HG03159 (cell line): ENCODE measurements at regions not wholly inside any gene's neighbourhood (a gene's known extent, or its start where the extent isn't known, plus 50 kb on each side); places are given as distances from the start of the nearest gene placed in this dataset.

Source experiments
- ATAC-seq: cut with Tn5 transposase; IDR thresholded peaks from one replicate; pipeline ENCODE4 v1.9.1; 2021; ENCODE audit warnings: mild to moderate bottlenecking, moderate library complexity; ENCODE audit not compliant: unreplicated experiment

DNA sequence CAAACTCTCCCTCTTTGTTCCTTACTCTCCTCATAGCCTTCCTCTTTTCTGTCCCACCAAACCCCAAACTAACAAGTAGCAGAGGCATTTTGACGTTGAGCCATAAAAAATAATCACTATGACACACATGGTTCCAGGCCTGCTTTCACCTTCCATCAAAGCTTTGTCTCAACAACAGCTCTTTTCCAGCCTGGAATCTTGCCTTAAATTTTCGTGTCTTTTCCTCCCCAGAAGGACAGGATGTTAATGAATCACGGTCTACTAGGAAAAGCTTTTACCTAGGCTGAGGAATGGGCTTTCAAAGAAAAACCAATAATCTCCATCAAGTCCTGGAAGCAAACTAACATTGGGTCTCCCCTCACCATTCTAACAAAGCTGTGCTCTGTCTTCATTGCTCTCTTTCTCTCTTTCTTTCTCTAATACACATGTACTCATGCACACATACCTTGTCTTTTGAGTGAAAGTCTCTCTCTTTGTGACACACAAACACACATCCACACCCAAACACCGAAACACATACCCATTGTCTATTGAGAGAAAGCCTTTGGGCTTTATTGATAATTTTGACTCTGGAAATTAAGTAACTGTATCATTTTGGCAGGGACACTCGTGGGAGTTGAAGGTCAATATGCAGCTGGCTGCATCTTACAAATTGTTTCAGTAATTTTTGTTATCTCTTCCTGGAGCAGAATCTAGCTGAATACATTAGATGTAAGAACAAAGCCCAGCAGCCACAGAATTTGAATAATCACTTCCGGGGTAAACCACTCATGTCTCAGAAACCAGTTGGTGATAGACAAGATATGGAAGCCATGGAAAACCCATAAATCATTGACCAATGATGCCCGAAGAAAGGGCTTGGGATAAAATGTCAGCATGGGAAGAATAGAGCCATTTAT, 107.4 kb upstream of the SLC4A7 start:
- peak; percentile 56 for ATAC-seq

DNA sequence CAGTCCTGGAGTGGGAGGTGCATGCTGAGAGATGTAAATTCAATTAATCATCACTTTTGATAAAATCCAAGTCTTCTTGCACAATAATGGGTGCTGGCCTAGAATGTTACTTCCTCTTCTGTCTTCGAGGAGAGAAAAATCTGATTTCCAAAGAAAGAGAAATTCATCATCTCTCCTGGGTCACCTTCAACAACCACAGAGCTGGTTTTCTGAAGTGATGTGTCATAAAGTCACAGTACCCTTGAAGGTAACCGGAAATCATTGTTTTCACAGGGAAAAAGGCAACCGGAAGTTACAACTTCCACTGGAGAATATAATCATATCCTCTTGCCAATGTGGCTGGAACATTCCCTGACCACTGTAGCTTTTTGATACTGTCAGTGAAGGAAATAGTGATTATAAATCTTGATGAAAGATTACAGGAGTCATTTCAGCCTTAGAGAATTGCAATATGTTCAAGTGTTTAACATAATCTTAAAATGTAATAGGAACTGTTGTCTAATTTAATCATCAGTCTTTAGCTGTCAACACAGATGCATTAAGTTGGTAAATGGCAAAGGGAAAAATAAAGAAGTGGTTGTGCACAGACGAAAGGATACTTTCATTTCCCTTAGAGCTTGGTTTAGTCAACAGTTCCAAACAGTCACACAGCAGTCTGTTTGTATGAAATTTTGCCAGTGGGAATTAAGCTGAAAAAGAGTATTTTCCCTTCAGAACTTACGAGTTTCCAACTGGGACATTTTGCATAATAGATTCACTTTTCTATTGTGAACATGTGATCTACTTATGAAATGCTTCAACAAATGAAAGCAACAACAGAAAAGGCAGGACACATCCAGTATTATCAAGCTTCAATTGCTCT, 106.5 kb upstream of the SLC4A7 start:
- no peak for ATAC-seq

DNA sequence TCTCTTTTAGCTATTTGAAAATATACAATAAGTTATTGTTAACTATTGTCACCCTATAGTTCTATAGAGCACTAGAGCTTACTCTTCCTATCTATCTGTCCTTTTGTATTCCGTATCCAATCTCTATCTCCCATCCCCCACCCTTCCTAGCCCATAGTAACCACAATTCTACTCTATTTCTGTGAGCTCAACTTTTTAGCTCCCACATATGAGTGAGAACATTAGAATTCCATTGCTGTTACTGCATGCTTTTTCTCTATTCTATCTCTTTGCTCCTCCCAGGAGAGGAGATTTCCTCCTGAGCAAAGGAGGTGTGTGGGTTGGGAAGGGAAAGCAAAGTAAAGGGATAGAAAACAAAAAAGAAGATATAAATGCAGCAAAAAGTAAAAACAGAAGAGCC, 105.6 kb upstream of the SLC4A7 start:
- no peak for ATAC-seq

DNA sequence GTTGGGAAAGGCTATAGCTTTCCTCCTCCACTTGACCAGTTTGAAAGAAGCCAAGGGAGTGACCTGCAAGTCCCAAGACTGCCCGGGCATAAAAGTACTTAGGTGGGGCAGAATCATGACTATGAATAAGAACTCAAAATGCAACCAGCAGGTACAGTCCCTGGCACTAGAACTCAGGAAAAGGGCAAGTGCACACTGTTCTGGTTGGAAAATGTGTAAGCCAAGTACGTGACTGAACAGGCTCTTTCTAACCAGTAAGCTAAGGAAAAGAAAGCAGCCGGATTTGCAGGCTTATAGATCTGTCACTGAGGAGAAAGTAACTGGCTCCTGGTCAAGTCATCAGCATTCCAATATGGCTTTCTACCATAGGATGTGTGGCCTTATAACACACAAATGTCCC, 101.2 kb upstream of the SLC4A7 start:
- no peak for ATAC-seq

DNA sequence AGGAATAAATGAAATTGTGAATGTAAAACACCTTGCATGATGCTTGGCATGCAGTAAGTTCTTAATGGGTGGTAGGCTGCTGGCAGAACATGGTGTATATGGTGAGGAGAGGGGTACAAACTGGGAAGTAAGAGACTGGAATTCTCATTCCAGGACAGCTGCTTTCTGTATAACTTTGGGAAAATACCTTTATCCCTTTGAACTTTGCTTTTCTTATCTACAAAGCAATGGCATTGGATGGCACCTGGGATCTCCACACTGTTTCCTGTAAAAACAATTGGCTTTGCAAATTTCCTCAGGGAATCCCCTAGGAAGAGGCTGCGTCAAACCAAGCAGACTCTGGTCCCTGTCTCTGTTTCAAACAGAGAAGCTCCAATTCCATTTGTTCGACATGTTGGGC, 100.7 kb upstream of the SLC4A7 start:
- no peak for ATAC-seq

DNA sequence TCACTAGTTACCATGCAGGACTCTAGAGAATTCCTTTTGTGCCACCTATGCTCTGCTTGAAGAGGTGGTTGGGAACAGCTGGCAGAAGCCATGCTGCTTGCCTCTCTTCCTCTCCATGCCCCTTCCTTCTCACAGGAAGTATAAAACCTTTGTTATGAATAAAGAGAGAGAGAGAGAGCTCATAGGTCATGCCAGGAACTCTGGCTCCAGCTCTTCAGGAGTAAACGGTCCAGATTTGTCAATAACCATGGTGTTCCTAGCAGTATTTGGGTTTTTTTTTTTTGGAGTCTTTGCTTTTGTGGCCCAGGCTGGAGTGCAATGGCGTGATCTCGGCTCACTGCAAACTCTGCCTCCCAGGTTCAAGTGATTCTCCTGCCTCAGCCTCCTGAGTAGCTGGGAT, 97.7 kb upstream of the SLC4A7 start:
- no peak for ATAC-seq

DNA sequence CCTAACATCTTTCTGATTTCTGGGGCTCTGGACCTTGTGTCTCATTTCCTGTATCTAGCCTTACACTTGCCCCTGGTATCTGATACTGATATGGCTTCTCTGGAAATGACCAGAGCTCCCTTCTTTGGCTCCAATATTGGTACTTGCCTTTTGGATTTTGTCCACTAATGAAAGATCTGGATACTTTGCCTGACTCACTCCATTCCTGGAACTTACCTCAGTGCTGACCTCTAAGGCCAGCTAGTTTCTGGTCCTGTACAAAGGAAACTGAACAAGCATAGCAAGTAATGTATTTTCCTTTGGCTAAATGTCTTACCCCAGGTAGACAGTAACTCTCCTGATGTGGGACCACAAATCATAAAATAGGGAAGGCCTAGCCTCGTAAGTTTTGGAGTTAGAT, 93.8 kb upstream of the SLC4A7 start:
- ATAC-seq = no peak

DNA sequence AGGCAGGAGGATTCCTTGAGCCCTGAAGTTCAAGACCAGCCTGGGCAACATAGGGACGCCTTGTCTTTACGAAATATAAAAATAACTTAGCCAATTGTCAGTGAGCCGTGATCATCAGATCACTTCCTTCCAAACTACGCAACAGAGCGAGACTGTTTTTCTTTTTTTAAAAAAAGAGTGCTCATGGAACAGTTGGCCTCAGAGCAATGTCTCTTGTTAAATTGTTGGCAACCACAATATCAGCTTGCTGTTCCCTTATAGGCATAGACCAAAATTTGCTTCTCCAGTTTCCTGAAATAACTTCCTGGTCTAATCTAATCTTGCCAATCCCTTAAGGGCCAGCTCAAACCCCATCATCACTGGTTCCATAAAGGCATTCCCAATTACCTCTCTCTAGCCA, 93.3 kb upstream of the SLC4A7 start:
- no peak for ATAC-seq

DNA sequence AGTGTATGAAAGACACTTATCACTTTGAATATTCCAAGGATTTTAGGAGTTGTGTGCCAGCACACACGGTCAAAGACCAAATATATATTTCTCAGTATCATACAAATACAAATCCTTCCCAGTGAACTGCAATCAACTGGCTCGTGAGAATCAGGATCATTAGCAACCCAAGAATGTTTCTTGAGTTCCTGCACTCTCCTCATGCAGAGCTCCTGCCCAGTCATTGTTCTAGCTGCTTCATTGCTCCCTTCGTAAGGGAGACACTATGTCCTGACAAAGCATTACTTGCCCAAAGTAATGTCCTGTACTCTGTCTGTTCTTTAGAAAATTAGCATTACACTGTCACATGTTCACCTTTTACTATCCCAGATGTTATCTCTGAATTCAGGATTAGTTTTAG, 92.0 kb upstream of the SLC4A7 start:
- ATAC-seq = no peak

DNA sequence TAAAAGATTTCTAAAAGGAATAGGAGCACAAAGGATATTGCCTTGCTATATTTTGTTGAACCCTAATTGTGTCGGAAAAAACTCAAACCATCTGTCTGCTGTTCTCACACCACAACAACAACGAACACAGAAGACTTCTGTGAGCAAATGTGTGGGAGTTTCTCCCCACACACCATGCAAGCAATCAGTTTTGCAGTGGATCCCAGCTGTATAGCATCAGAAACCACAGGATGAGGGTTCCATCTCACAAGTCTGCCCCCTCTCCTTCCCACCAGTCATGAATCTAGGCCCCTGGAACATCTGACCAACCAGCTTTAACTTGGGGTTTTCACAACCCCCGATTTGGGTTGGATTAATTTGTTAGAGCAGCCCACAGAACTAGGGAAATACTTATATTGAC, 91.3 kb upstream of the SLC4A7 start:
- ATAC-seq = no peak

DNA sequence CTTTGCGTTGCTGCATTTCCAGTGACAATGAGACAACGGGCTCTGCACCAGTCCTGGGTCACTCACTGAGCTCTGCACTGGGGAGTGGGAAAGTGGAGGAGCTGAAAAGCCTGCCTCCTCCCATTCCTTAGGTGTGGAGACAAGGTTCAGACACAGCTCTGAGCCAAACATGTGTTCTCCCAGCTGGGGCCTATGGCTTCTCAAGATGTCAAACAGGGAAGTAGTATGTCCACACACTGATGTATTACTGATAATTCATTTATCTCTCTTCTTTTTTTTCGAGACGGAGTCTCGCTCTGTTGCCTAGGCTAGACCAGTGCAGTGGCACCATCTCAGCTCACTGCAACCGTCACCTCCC, 90.2 kb upstream of the SLC4A7 start:
- ATAC-seq = no peak

DNA sequence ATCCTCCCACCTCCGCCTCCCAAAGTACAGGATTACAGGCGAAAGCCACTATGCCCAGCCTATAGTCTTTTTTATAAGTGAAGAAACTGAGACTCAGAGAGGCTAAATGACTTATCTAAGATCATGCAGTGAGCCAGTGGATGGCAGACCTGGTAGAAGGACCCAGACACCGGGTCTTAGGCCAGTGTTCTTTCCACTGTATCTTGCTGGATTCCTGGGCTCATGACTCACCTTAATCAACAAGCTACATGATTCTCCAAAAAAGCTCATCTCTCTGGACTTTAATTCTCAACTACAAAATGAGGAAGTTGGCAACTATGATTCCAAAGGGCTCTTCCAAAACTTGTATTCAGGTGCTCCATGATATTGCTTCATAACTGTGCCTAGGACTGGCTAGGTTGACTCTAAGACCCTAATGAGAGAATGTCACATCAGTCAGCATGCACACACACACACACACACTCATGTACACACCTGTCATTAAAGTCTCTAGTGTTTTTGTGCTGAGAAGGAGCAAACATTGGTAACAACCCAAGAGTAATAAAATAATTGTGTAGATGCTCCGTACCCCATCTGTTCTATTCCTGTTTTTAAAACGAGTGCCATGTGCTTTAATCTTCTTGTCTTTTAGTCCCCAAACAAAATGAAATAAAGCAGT, 89.7 kb upstream of the SLC4A7 start:
- no peak for ATAC-seq

DNA sequence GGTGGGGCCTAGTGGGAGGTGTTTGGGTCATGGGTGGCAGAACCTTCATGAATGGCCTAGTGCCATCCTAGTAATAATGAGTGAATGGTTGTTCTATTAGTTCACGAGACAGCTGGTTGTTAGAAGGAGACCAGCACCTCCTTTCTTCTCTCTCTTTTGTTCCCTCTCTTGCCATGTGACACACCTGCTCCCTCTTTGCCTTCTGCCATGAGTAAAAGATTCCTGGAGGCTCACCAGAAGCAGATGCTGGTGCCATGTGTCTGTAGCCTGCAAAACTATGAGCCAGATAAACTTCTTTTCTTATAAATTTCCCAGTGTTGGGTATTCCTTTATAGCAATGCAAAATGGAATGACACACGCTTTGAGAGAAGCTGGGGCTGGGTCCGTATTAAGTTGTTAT, 89.0 kb upstream of the SLC4A7 start:
- ATAC-seq = no peak

DNA sequence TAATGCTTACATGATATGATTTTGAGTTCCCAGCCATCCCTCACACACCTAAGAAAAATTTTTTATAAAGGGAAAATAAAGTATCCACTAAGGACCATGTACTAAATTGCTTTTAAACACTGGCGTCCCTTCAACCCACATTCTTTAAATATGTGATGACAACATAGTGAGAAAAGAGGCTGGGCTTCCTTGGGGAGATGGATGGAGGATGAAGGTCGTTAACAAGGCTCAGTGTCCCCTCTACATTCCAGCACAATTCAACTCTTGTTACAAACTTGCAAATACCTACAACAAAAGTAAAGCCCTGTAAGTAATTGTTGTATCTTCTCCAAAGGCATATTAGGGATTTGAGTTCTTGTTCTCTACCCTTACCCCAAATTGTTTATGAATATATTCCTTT, 87.2 kb upstream of the SLC4A7 start:
- ATAC-seq = no peak

DNA sequence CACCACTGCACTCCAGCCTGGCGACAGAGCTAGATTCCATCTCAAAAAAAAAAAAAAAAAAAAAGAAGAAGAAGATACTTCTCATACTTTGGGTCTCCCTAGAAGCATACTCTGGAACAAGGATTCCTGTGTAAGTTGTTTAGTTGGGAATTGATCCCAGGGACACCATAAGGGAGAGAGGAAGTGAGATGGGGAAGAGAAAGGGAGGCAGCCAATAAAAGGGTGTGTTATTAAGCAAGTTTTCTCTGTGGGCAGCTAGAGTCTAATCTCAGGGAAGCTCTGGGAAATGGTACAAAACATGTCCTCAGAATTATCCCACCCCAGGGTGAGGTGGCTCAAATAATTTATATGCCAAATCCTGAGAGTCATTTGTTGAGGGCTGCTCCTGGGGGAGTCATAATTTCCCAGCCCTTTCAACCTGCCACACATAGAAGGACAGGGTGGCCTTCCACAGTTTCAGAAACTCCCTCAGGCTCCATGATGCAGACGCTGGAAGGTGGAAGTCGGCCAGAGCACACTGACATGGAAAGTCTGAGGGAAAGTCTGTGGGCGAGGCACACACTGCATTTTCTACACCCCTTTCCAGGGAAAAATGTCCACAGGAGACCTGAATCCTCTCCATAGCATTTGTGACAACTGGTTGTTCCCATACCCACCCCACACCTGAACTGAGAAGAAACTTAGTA, 86.4 kb upstream of the SLC4A7 start:
- ATAC-seq = no peak

DNA sequence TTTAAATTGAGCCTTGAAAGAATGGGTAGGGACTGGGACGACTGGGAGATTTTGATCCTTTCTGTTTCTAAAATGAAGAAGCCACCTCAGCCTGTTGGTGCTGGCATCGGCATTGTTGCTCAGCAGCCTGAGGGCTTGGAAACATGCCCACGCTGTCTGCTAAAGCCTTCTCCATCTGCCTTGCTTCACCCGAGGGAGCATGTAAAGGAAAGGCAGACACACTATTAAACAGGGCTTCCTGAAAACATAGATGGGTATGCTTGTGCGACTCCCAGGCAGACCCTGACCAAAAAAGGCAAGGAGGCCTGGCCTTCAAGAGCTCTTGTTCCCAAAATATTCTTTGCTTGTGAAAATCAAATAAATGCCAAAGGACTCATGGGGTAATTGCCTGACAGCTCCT, 84.2 kb upstream of the SLC4A7 start:
- ATAC-seq = no peak

DNA sequence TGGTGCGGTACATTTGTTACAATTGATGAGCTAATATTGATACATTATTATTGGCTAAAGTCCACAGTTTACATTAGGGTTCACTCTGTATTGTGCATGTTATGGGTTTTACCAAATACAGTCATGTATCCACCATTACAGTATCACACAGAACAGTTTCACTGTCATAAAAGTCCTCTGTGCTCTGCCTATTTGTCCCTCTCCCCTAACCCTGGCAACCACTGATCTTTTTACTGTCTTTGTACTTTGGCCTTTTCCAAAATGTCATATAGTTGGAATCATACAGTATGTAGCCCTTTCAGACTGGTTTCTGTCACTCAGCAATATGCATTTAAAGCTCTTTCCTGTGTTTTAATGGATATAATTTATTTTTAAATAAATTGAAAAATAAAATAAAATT, 83.1 kb upstream of the SLC4A7 start:
- no peak for ATAC-seq

DNA sequence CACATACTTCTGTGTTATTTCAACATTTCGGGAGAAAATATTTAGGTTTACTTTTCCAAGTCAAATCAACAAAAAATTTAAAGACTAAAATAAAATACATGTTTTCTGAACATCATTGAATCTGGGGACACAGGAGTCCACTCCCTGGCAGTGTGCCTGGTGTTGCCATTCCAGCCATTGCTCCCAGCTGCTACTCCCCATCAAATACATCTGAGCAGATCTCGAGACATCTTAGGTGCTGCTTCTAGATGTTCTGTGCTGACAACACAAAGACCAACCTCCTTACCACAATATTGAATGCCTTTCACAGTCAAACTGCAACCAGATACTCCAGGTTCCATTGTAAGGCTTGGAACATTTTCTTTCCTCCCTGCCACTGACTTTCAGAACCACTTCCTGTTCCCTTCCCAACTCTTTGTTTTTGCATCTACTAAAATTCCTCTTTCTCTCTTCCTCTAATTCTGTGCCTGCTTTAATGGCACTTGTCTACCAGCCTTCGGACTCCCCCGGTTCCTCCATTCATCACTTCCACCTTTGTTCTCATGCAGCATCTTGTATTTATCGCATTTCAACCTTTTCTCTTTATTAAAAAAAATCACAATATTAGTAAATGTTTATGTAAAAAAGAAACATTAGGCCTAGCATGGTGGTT, 81.1 kb upstream of the SLC4A7 start:
- ATAC-seq = no peak

DNA sequence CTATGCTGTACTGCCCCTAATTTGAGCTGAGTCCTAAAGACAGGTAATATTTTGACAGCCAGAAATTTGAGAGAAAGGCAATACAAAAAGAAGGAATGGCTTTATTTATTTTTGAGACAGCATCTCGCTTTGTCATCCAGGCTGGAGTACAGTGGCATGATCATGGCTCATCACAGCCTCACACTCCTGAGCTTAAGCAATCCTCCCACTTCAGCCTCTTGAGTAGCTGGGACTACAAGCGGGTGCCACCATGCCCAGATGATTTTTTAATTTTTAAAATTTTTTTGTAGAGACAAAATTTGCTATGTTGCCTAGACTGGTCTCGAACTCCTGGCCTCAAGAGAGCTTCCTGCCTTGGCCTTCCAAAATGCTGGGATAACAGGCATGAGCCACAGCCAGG, 77.4 kb upstream of the SLC4A7 start:
- no peak for ATAC-seq

DNA sequence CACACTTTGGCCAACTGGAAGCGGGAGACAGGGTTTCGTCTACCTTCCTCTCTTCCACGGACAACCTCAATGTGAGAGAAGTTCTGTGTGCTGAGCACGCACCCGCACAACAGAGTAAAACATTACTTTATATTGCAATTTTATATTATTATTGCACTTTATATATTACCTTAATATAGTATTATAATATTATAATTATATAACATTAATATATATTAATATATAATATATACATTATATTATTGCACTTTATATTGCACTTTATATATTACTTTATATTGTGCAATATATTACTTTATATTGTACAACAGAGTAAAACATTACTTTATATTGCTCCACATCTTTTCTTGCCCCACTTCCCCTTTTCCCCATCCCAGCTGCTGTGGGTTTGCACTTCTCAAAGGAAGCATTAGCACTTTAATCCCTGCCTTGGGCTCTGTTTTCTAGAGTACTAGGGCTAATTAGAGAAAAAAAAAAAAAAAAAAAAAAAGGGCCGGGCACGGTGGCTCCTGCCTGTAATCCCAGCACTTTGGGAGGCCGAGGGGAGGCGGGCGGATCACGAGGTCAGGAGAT, 76.4 kb upstream of the SLC4A7 start:
- ATAC-seq = no peak
